DOHH2 (cell line): ENCODE measurements at regions not wholly inside any gene's neighbourhood (a gene's known extent, or its start where the extent isn't known, plus 50 kb on each side); places are given as distances from the start of the nearest gene placed in this dataset.

Experiments
- H3F3A ChIP-seq: fragments of 200-600 bp; sonication (generic), shearing (Covaris generic); 2 replicates; pipeline ENCODE4 v1.6.0; 2016; ENCODE audit warnings: antibody characterized with exemption, mild to moderate bottlenecking; ENCODE audit not compliant: control insufficient read depth, insufficient read depth
- H3K27ac ChIP-seq: fragments of 200-600 bp; sonication (generic); 2 replicates; pipeline ENCODE4 v1.5.1; 2014; ENCODE audit warnings: low read depth, mild to moderate bottlenecking, low read length, moderate library complexity
- H3K27me3 ChIP-seq: fragments of 200-600 bp; sonication (generic); 2 replicates; pipeline ENCODE4 v1.6.1; 2014; ENCODE audit warnings: mild to moderate bottlenecking, low read length, mixed read lengths; ENCODE audit not compliant: control insufficient read depth
- H3K36me3 ChIP-seq: fragments of 200-600 bp; sonication (generic); 2 replicates; pipeline ENCODE4 v1.6.1; 2014; ENCODE audit warnings: mild to moderate bottlenecking, low read length, moderate library complexity, mixed read lengths; ENCODE audit not compliant: control insufficient read depth
- H3K4me1 ChIP-seq: fragments of 200-600 bp; sonication (generic); 2 replicates; pipeline ENCODE4 v1.6.1; 2014; ENCODE audit warnings: mild to moderate bottlenecking, low read length, mixed read lengths; ENCODE audit not compliant: control insufficient read depth
- H3K4me2 ChIP-seq: fragments of 200-600 bp; sonication (generic); 2 replicates; pipeline ENCODE4 v1.6.0; 2014; ENCODE audit warnings: mild to moderate bottlenecking, low read length, moderate library complexity
- H3K4me3 ChIP-seq: fragments of 200-600 bp; sonication (generic); 2 replicates; pipeline ENCODE4 v1.5.1; 2014; ENCODE audit warnings: mild to moderate bottlenecking, low read length, mixed read lengths
- H3K79me2 ChIP-seq: fragments of 200-600 bp; sonication (generic); 2 replicates; pipeline ENCODE4 v1.6.1; 2014; ENCODE audit warnings: mild to moderate bottlenecking, low read length, mixed read lengths; ENCODE audit not compliant: control insufficient read depth
- H3K9me2 ChIP-seq: fragments of 200-600 bp; sonication (generic); replicated peaks from 2 replicates; pipeline ENCODE4 v1.6.1; 2014; ENCODE audit warnings: mild to moderate bottlenecking, low read length, mixed read lengths; ENCODE audit not compliant: control insufficient read depth
- H3K9me3 ChIP-seq: fragments of 200-600 bp; sonication (generic); 2 replicates; pipeline ENCODE4 v1.6.1; 2014; ENCODE audit warnings: antibody characterized with exemption, low read length, mixed read lengths; ENCODE audit not compliant: control insufficient read depth, insufficient read depth
- H4K20me1 ChIP-seq: fragments of 200-600 bp; sonication (generic); 2 replicates; pipeline ENCODE4 v1.6.0; 2014; ENCODE audit warnings: low read depth, mild to moderate bottlenecking, antibody characterized with exemption, low read length, moderate library complexity; ENCODE audit not compliant: control insufficient read depth, insufficient read depth
- CTCF ChIP-seq: fragments of 200-600 bp; sonication (generic); IDR thresholded peaks from one replicate; pipeline ENCODE4 v1.5.1; 2014; ENCODE audit warnings: antibody characterized with exemption, mild to moderate bottlenecking, low read depth, low read length; ENCODE audit not compliant: poor library complexity, severe bottlenecking
- EZH2phosphoT487 ChIP-seq: fragments of 200-600 bp; sonication (generic); IDR thresholded peaks from 2 replicates; pipeline ENCODE4 v1.6.1; 2017; ENCODE audit warnings: borderline replicate concordance, mild to moderate bottlenecking, antibody characterized with exemption, low read length, moderate library complexity, mixed read lengths

- Histone ChIP-seq H3K9me2 (no peaks in the 10 kb centered on the region), H3K79me2 (no peaks in the 10 kb centered on the region), H3K27me3 (no peaks in the 10 kb centered on the region), H3K9me3 (no peaks in the 10 kb centered on the region; the same call in 1 of the 2 replicates), H3K4me1 (no peaks in the 10 kb centered on the region), H3K4me3 (no peak overlapping the region), H3K4me2 (no peak overlapping the region), H3K27ac (no peak overlapping the region), H3F3A (no peaks in the 10 kb centered on the region), H3K36me3 (no peaks in the 10 kb centered on the region), H4K20me1 (no peaks in the 10 kb centered on the region)
- TF ChIP-seq CTCF (no peak), EZH2phosphoT487 (no peak)
Measured at GRCh38 chr3:66898155-66898554, 100.0 kb upstream of the KBTBD8 start.

GRCh38 chr3:66904336-66904735, 93.8 kb upstream of the KBTBD8 start:
- Histone ChIP-seq H3F3A (no peaks in the 10 kb centered on the region), H3K9me2 (no peaks in the 10 kb centered on the region), H3K4me3 (no peak overlapping the region), H3K9me3 (no peaks in the 10 kb centered on the region; the same call in 1 of the 2 replicates), H4K20me1 (no peaks in the 10 kb centered on the region), H3K27ac (no peak overlapping the region), H3K36me3 (no peaks in the 10 kb centered on the region), H3K4me1 (no peaks in the 10 kb centered on the region), H3K4me2 (no peak overlapping the region), H3K79me2 (no peaks in the 10 kb centered on the region), H3K27me3 (0 out of 2 replicates have a peak, but pooled peaks cover 3% of the 10 kb centered on the region)
- TF ChIP-seq EZH2phosphoT487 = no peak
- TF ChIP-seq CTCF = no peak

GRCh38 chr3:66904831-66905493, 93.1 kb upstream of the KBTBD8 start:
- no peaks in the 10 kb centered on the region for H3K79me2 ChIP-seq
- no peaks in the 10 kb centered on the region for H3F3A ChIP-seq
- H3K9me2 ChIP-seq = no peaks in the 10 kb centered on the region
- no peaks in the 10 kb centered on the region for H3K4me1 ChIP-seq
- no peaks in the 10 kb centered on the region; the same call in 1 of the 2 replicates for H3K9me3 ChIP-seq
- H4K20me1 ChIP-seq = no peaks in the 10 kb centered on the region
- H3K36me3 ChIP-seq = no peaks in the 10 kb centered on the region
- H3K27me3 ChIP-seq = 0 out of 2 replicates have a peak, but pooled peaks cover 3% of the 10 kb centered on the region
- TF ChIP-seq CTCF (no peak), EZH2phosphoT487 (no peak)
- no peak overlapping the region for H3K27ac ChIP-seq
- no peak overlapping the region for H3K4me2 ChIP-seq
- no peak overlapping the region for H3K4me3 ChIP-seq
